ENCODE measurements at regions not wholly inside any gene's neighbourhood (a gene's known extent, or its start where the extent isn't known, plus 50 kb on each side); places are given as distances from the start of the nearest gene placed in this dataset.
"Not testable (repeated sequence)": the region's sequence is repeated elsewhere in the genome, so short reads cannot be mapped to it uniquely, and the experiment has no call there.

DNA sequence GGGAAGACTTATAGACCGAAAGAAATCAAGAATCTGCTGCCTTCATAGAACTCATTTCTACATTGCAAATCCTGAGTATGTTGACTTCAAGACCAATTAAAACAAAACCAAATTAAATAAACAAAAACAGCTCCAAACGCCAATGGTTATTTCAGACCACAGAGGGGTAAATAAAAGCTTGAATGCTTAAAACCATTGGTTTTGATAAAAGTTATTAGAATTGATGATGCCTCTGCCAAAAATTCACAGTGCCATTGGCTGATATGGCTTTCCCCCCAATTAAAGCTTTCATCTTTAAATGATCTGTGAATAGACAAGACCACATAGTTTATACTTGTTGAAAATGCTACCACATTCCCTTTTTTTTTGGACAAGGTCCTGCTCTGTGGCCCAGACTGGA lies 188.5 kb downstream of the NFKBIZ start:
- no peak overlapping the region for H3K4me3 ChIP-seq (ENCODE audit: low read depth, low read length, poor library complexity, severe bottlenecking)
- TF ChIP-seq EZH2 (IDR thresholded peaks at IDR 0.05; ENCODE audit: borderline replicate concordance, low read depth, low read length, poor library complexity, severe bottlenecking) = no peak
- TF ChIP-seq, protein P1, sequence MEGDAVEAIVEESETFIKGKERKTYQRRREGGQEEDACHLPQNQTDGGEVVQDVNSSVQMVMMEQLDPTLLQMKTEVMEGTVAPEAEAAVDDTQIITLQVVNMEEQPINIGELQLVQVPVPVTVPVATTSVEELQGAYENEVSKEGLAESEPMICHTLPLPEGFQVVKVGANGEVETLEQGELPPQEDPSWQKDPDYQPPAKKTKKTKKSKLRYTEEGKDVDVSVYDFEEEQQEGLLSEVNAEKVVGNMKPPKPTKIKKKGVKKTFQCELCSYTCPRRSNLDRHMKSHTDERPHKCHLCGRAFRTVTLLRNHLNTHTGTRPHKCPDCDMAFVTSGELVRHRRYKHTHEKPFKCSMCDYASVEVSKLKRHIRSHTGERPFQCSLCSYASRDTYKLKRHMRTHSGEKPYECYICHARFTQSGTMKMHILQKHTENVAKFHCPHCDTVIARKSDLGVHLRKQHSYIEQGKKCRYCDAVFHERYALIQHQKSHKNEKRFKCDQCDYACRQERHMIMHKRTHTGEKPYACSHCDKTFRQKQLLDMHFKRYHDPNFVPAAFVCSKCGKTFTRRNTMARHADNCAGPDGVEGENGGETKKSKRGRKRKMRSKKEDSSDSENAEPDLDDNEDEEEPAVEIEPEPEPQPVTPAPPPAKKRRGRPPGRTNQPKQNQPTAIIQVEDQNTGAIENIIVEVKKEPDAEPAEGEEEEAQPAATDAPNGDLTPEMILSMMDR (conservative IDR thresholded peaks at IDR 0.05; ENCODE audit: low read depth, low read length) = no peak
- intact Hi-C loops (cut with micrococcal nuclease; ENCODE audit: unreplicated experiment) = loop anchor here (1.0 to 10.0 kb wide), 3 partner anchors 147 to 223 kb away; no protein-coding TSS in a partner anchor
- no peak for DNase-seq (ENCODE audit: low spot score)
- H3K4me1 ChIP-seq (ENCODE audit: insufficient read depth, low read length, poor library complexity, severe bottlenecking) = peaks cover 17% of the 10 kb centered on the region
- H3K9me3 ChIP-seq (ENCODE audit: low read depth, low read length, poor library complexity, severe bottlenecking) = peaks cover 4% of the 10 kb centered on the region
- H3K36me3 ChIP-seq (ENCODE audit: insufficient read depth, low read length, poor library complexity, severe bottlenecking) = no peaks in the 10 kb centered on the region
- no peaks in the 10 kb centered on the region for H3K27me3 ChIP-seq (replicated peaks; ENCODE audit: insufficient read depth, low read depth, low read length, poor library complexity)
- ChIA-PET POLR2A (ENCODE audit: low non-redundant PET) (interaction anchor here (0.7 kb wide), 1 partner anchor 47 kb away, joined by 4 read pairs; no protein-coding TSS in a partner anchor), CTCF (no interaction called here)
- H3K27ac ChIP-seq (ENCODE audit: low read depth, low read length, poor library complexity, severe bottlenecking) = peak overlapping the region; percentile 76
- no TSS peak for BruUV-seq (replicated peaks)

DNA sequence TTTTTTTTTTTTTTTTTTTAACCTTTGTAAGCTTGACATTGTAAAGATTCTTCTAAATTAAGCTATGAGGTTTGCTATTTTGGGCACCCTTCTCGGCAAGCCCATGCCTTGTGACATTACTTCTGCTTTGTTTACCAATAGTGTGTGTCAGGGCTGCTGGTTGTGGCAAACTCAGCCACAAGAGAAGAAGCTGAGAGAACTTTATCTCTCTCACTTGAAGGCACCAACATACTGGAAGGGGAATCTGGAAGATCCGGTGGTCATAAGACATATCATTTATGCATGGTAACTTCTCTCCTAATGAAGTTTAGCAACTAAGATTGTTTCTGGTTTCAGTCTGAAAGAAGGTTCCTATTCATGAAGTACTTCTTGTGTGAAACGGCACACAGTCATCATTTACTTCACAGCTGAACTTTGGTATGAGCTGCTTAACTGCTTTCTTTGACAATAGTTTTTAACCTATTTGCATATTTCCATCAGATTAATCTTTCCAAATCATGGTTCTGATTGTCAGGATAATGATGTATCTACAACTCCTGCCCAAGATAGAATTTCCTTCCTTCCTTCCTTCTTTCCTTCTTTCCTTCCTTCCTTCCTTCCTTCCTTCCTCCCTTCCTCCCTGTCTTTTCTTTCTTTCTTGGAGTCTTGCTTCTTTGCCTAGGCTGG lies 189.3 kb downstream of the NFKBIZ start:
- POLR2A ChIA-PET (ENCODE audit: low non-redundant PET) = no interaction called here
- no TSS peak for BruUV-seq (replicated peaks)
- Histone ChIP-seq H3K27me3 (replicated peaks; ENCODE audit: insufficient read depth, low read depth, low read length, poor library complexity) (no peaks in the 10 kb centered on the region), H3K36me3 (ENCODE audit: insufficient read depth, low read length, poor library complexity, severe bottlenecking) (no peaks in the 10 kb centered on the region), H3K9me3 (ENCODE audit: low read depth, low read length, poor library complexity, severe bottlenecking) (peaks cover 4% of the 10 kb centered on the region), H3K27ac (ENCODE audit: low read depth, low read length, poor library complexity, severe bottlenecking) (peak overlapping the region; percentile 76), H3K4me1 (ENCODE audit: insufficient read depth, low read length, poor library complexity, severe bottlenecking) (peaks cover 17% of the 10 kb centered on the region), H3K4me3 (ENCODE audit: low read depth, low read length, poor library complexity, severe bottlenecking) (no peak overlapping the region)
- no peak for TF ChIP-seq EZH2 (IDR thresholded peaks at IDR 0.05; ENCODE audit: borderline replicate concordance, low read depth, low read length, poor library complexity, severe bottlenecking)
- TF ChIP-seq, protein P1 (conservative IDR thresholded peaks at IDR 0.05; ENCODE audit: low read depth, low read length) = no peak
- intact Hi-C loops (cut with micrococcal nuclease; ENCODE audit: unreplicated experiment) = loop anchor here (1.0 to 10.0 kb wide), 4 partner anchors 146 to 224 kb away; no protein-coding TSS in a partner anchor
- CTCF ChIA-PET = interaction anchor here (0.6 to 1.2 kb wide), 3 partner anchors 143 to 224 kb away, joined by 3 to 10 read pairs (median 8); no protein-coding TSS in a partner anchor
- DNase-seq (ENCODE audit: low spot score) = peak; percentile 82

DNA sequence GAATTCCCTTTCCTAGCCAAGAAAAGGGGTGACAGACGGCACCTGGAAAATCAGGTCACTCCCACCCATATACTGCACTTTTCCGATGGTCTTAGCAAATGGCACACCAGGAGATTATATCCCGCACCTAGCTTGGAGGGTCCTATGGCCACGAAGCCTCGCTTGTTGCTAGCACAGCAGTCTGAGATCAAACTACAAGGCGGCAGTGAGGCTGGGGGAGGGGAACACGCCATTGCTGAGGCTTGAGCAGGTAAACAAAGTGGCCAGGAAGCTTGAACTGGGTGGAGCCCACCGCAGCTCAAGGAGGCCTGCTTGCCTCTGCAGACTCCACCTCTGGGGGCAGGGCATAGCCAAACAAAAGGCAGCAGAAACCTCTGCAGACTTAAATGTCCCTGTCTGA lies 190.8 kb downstream of the NFKBIZ start:
- H3K9me3 ChIP-seq (ENCODE audit: low read depth, low read length, poor library complexity, severe bottlenecking); BruUV-seq (replicated peaks); H3K27ac ChIP-seq (ENCODE audit: low read depth, low read length, poor library complexity, severe bottlenecking); DNase-seq (ENCODE audit: low spot score); POLR2A ChIA-PET (ENCODE audit: low non-redundant PET); intact Hi-C loops (cut with micrococcal nuclease; ENCODE audit: unreplicated experiment); H3K4me3 ChIP-seq (ENCODE audit: low read depth, low read length, poor library complexity, severe bottlenecking); H3K27me3 ChIP-seq (replicated peaks; ENCODE audit: insufficient read depth, low read depth, low read length, poor library complexity); H3K36me3 ChIP-seq (ENCODE audit: insufficient read depth, low read length, poor library complexity, severe bottlenecking); CTCF ChIA-PET: not testable (repeated sequence)
- peaks cover 12% of the 10 kb centered on the region for H3K4me1 ChIP-seq (ENCODE audit: insufficient read depth, low read length, poor library complexity, severe bottlenecking)

Data from A673 (cell line).